Amygdala (tissue), 56 donors: ENCODE measurements at regions not wholly inside any gene's neighbourhood (a gene's known extent, or its start where the extent isn't known, plus 50 kb on each side); places are given as distances from the start of the nearest gene placed in this dataset.

Experiments
- DNase-seq, 56 donors: peaks; one replicate each; lab custom pipeline; 2025; lab: John Stamatoyannopoulos, UW

GRCh38 chr6:45743028-45743615 is 272.5 kb downstream of the CLIC5 start:
- DNase-seq, result no peak

- DNase-seq, result no peak
Observed at GRCh38 chr6:45742591-45742990, 273.1 kb downstream of the CLIC5 start.

- peak in 9 of 56 donors; percentile 3 to 42 (median 28) for DNase-seq
Observed at GRCh38 chr6:45741437-45742171, 274.1 kb downstream of the CLIC5 start.

- DNase-seq, result no peak
Observed at GRCh38 chr6:45739058-45739457, 276.6 kb downstream of the CLIC5 start.

- no peak for DNase-seq
Observed at GRCh38 chr6:45738057-45738455, 277.6 kb downstream of the CLIC5 start.

GRCh38 chr6:45737331-45738056 is 278.2 kb downstream of the CLIC5 start:
- DNase-seq, result no peak

- DNase-seq, result no peak
Observed at GRCh38 chr6:45736134-45736533, 279.5 kb downstream of the CLIC5 start.

- no peak for DNase-seq
Observed at GRCh38 chr6:45732731-45733130, 282.9 kb downstream of the CLIC5 start.

- DNase-seq, result peak in 1 of 56 donors; percentile 9
Observed at GRCh38 chr6:45730232-45730631, 285.4 kb downstream of the CLIC5 start.

- peak in 1 of 56 donors; percentile 11 for DNase-seq
Observed at GRCh38 chr6:45728674-45729073, 287.0 kb downstream of the CLIC5 start.

GRCh38 chr6:45727819-45728449 is 287.7 kb downstream of the CLIC5 start:
- no peak for DNase-seq

- no peak for DNase-seq
Observed at GRCh38 chr6:45727228-45727627, 288.4 kb downstream of the CLIC5 start.

GRCh38 chr6:45726444-45726843 is 289.2 kb downstream of the CLIC5 start:
- no peak for DNase-seq

GRCh38 chr6:45724511-45724910 is 291.1 kb downstream of the CLIC5 start:
- peak in 6 of 56 donors; percentile 2 to 65 (median 17) for DNase-seq

- no peak for DNase-seq
Observed at GRCh38 chr6:45724027-45724426, 291.6 kb downstream of the CLIC5 start.

- DNase-seq, result no peak
Observed at GRCh38 chr6:45722876-45723275, 292.8 kb downstream of the CLIC5 start.

- no peak for DNase-seq
Observed at GRCh38 chr6:45721665-45722064, 294.0 kb downstream of the CLIC5 start.

- no peak for DNase-seq
Observed at GRCh38 chr6:45718871-45719270, 296.8 kb downstream of the CLIC5 start.

- no peak for DNase-seq
Observed at GRCh38 chr6:45718131-45718530, 297.5 kb downstream of the CLIC5 start.

- DNase-seq, result no peak
Observed at GRCh38 chr6:45717715-45718114, 297.9 kb downstream of the CLIC5 start.

GRCh38 chr6:45717027-45717426 is 298.6 kb downstream of the CLIC5 start:
- no peak for DNase-seq
